Mammary epithelial cell (primary cell): ENCODE measurements at regions not wholly inside any gene's neighbourhood (a gene's known extent, or its start where the extent isn't known, plus 50 kb on each side); places are given as distances from the start of the nearest gene placed in this dataset.

Experiments
- CTCF ChIP-seq, 2 donors: IDR thresholded peaks in 1 of 2; conservative IDR thresholded peaks in 1 of 2; 2 replicates each; pipeline ENCODE4 v1.5.1; 2011 to 2012; ENCODE audit warnings: inconsistent platforms in 2 of 2, low read length in 2 of 2, mild to moderate bottlenecking in 2 of 2, control low read depth in 1 of 2, low read depth in 1 of 2; ENCODE audit not compliant: insufficient read depth in 1 of 2; ENCODE audit errors: extremely low read depth in 1 of 2
- EZH2 ChIP-seq: IDR thresholded peaks from 2 replicates; pipeline ENCODE4 v1.6.1; 2012; ENCODE audit warnings: low read length, inconsistent platforms, borderline replicate concordance

- TF ChIP-seq CTCF (conservative IDR thresholded peaks at IDR 0.05 in 1 of 2, IDR thresholded peaks at IDR 0.05 in 1 of 2; ENCODE audit: extremely low read depth in 1 of 2, insufficient read depth in 1 of 2, low read depth in 1 of 2, low read length in 2 of 2) (no peak), EZH2 (no peak)
Observed at GRCh38 chr7:119713606-119714005, 559.4 kb upstream of the KCND2 start.
